Parathyroid adenoma (tissue), 2 donors: ENCODE measurements at regions not wholly inside any gene's neighbourhood (a gene's known extent, or its start where the extent isn't known, plus 50 kb on each side); places are given as distances from the start of the nearest gene placed in this dataset.

Source experiments
- H2AFZ ChIP-seq: fragments of 300-600 bp; sonication (generic); one replicate; pipeline ENCODE4 v1.7.0; 2017; ENCODE audit warnings: antibody characterized with exemption, mild to moderate bottlenecking
- H3K27ac ChIP-seq: fragments of 300-600 bp; sonication (generic); one replicate; pipeline ENCODE4 v1.7.0; 2017
- H3K27me3 ChIP-seq: fragments of 300-600 bp; sonication (generic); one replicate; pipeline ENCODE4 v1.7.0; 2017; ENCODE audit warnings: low read length; ENCODE audit not compliant: control insufficient read depth, insufficient read depth
- H3K36me3 ChIP-seq: fragments of 300-600 bp; sonication (generic); one replicate; pipeline ENCODE4 v1.7.0; 2017; ENCODE audit warnings: low read length; ENCODE audit not compliant: control insufficient read depth, insufficient read depth
- H3K4me1 ChIP-seq: fragments of 300-600 bp; sonication (generic); one replicate; pipeline ENCODE4 v1.7.0; 2017; ENCODE audit warnings: control low read depth
- H3K4me2 ChIP-seq: fragments of 300-600 bp; sonication (generic); one replicate; pipeline ENCODE4 v1.7.0; 2017; ENCODE audit warnings: low read length
- H3K4me3 ChIP-seq: fragments of 300-600 bp; sonication (generic); one replicate; pipeline ENCODE4 v1.7.0; 2017; ENCODE audit warnings: low read depth, low read length
- H3K79me2 ChIP-seq: fragments of 300-600 bp; sonication (generic); one replicate; pipeline ENCODE4 v1.7.0; 2017; ENCODE audit warnings: control low read depth
- H3K9ac ChIP-seq: fragments of 300-600 bp; sonication (generic); one replicate; pipeline ENCODE4 v1.7.0; 2017; ENCODE audit warnings: mild to moderate bottlenecking
- H3K9me3 ChIP-seq: fragments of 300-600 bp; sonication (generic); one replicate; pipeline ENCODE4 v1.7.0; 2017; ENCODE audit warnings: low read length; ENCODE audit not compliant: control insufficient read depth
- CTCF ChIP-seq: fragments of 300-600 bp; sonication (generic); IDR thresholded peaks from one replicate; pipeline ENCODE4 v1.7.0; 2017; ENCODE audit warnings: antibody characterized with exemption, mild to moderate bottlenecking
- donor health status: primary hyperparathyroidism.

DNA sequence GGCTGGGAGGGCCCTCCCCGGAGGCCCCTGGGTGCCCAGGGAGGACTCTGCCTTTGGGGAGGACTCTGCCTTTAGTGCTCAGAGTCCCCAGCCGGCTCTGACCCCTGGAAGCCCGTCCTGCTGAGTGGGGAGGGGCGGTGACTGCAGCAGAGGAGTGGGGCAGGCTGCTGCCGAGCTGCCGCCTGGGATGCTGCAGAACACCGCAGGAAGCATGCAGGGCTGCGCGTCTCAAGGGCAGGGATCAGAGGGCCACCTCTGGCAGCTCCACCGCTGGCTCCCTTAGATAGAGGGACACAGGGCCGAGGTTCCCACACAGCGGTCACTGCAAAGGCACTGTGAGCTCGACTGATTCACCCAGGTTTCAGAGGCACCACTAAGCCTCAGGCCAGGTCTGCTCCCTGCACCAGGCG, 82.2 kb upstream of the GATA5 start:
- H3K4me1 ChIP-seq: no peaks in the 10 kb centered on the region
- H3K36me3 ChIP-seq: no peaks in the 10 kb centered on the region
- no peak overlapping the region for H3K4me3 ChIP-seq
- H2AFZ ChIP-seq: no peak overlapping the region
- H3K79me2 ChIP-seq: no peaks in the 10 kb centered on the region
- no peak overlapping the region for H3K4me2 ChIP-seq
- H3K9me3 ChIP-seq: no peaks in the 10 kb centered on the region
- H3K27me3 ChIP-seq: no peaks in the 10 kb centered on the region
- TF ChIP-seq CTCF: no peak
- no peak overlapping the region for H3K9ac ChIP-seq
- no peak overlapping the region for H3K27ac ChIP-seq

DNA sequence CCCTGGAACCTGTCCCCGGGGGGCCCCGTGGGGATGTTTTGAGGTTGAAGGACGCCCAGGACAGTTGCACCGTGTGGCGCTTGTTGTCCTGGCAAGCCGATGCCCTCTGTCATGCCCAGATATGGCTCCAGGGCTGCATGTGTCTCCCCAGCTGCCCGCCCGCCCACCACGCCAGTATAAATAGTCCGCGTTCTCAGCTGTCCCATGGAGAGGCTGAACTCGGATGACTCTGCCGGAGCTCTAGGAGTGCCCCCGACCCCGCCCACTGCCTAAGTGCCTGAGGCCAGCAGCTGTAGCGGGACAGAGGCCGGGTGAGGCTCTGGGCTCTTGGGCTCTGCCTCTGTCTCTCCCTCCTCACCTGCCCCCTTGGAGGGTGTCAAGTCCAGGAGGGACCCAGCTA, 83.0 kb upstream of the GATA5 start:
- Histone ChIP-seq H3K79me2 (no peaks in the 10 kb centered on the region), H3K27ac (no peak overlapping the region), H3K4me3 (no peak overlapping the region), H3K9ac (no peak overlapping the region), H3K4me2 (no peak overlapping the region), H2AFZ (no peak overlapping the region), H3K4me1 (no peaks in the 10 kb centered on the region), H3K9me3 (no peaks in the 10 kb centered on the region), H3K36me3 (no peaks in the 10 kb centered on the region), H3K27me3 (no peaks in the 10 kb centered on the region)
- no peak for TF ChIP-seq CTCF

- Histone ChIP-seq H3K4me2 (no peak overlapping the region), H3K36me3 (no peaks in the 10 kb centered on the region), H3K27ac (no peak overlapping the region), H3K9ac (no peak overlapping the region), H3K79me2 (no peaks in the 10 kb centered on the region), H2AFZ (no peak overlapping the region), H3K4me3 (no peak overlapping the region), H3K4me1 (no peaks in the 10 kb centered on the region), H3K9me3 (no peaks in the 10 kb centered on the region), H3K27me3 (no peaks in the 10 kb centered on the region)
- TF ChIP-seq CTCF: no peak
Observed at GRCh38 chr20:62560162-62560561, 82.1 kb upstream of the SLCO4A1 start.

- H2AFZ ChIP-seq: no peak overlapping the region
- H3K4me3 ChIP-seq: no peak overlapping the region
- no peak overlapping the region for H3K9ac ChIP-seq
- H3K27me3 ChIP-seq: no peaks in the 10 kb centered on the region
- H3K4me1 ChIP-seq: no peaks in the 10 kb centered on the region
- no peak overlapping the region for H3K4me2 ChIP-seq
- no peaks in the 10 kb centered on the region for H3K9me3 ChIP-seq
- no peaks in the 10 kb centered on the region for H3K36me3 ChIP-seq
- H3K27ac ChIP-seq: no peak overlapping the region
- H3K79me2 ChIP-seq: no peaks in the 10 kb centered on the region
- TF ChIP-seq CTCF: no peak
Observed at GRCh38 chr20:62561182-62561581, 81.1 kb upstream of the SLCO4A1 start.

- Histone ChIP-seq H3K4me2 (no peak overlapping the region), H3K36me3 (no peaks in the 10 kb centered on the region), H2AFZ (no peak overlapping the region), H3K4me1 (no peaks in the 10 kb centered on the region), H3K9me3 (no peaks in the 10 kb centered on the region), H3K4me3 (no peak overlapping the region), H3K27ac (no peak overlapping the region), H3K9ac (no peak overlapping the region), H3K27me3 (no peaks in the 10 kb centered on the region), H3K79me2 (no peaks in the 10 kb centered on the region)
- no peak for TF ChIP-seq CTCF
Observed at GRCh38 chr20:62561948-62562347, 80.4 kb upstream of the SLCO4A1 start.
